WTC11 (cell line): ENCODE measurements at regions not wholly inside any gene's neighbourhood (a gene's known extent, or its start where the extent isn't known, plus 50 kb on each side); places are given as distances from the start of the nearest gene placed in this dataset.

Experiments used
- ATAC-seq: fragments of 200-7000 bp; cut with Tn5 transposase; 2 replicates; pipeline ENCODE4 v1.10.0; 2021; ENCODE audit warnings: mild to moderate bottlenecking, moderate library complexity
- CTCF ChIA-PET: fragments of 300-600 bp; sonication (Branson Sonifier 250); formaldehyde crosslinking; loops from one replicate; lab custom pipeline; 2021; ENCODE audit warnings: antibody characterized with exemption; lab: Charles Lee
- POLR2A ChIA-PET: fragments of 350-600 bp; sonication (Branson Sonifier 250); formaldehyde crosslinking; loops from one replicate; lab custom pipeline; 2021; ENCODE audit warnings: antibody characterized with exemption; lab: Charles Lee
- DNase-seq: peaks from one replicate; pipeline ENCODE4 v3.0.0; 2021; ENCODE audit warnings: low spot score
- H3K27ac Mint-ChIP-seq: 2 replicates; pipeline ENCODE4 v1.8.0; 2021; ENCODE audit warnings: mixed read lengths
- H3K27me3 Mint-ChIP-seq: 2 replicates; pipeline ENCODE4 v1.8.0; 2021; ENCODE audit warnings: low read depth, mild to moderate bottlenecking, moderate library complexity, mixed read lengths
- H3K36me3 Mint-ChIP-seq: 2 replicates; pipeline ENCODE4 v1.8.0; 2021; ENCODE audit warnings: mixed read lengths
- H3K4me1 Mint-ChIP-seq: 2 replicates; pipeline ENCODE4 v1.8.0; 2022; ENCODE audit warnings: mixed read lengths
- H3K4me3 Mint-ChIP-seq: 2 replicates; pipeline ENCODE4 v1.8.0; 2021; ENCODE audit warnings: mild to moderate bottlenecking, moderate library complexity, mixed read lengths
- H3K9me3 Mint-ChIP-seq: 2 replicates; pipeline ENCODE4 v1.8.0; 2021; ENCODE audit warnings: mixed read lengths
- ATF1 ChIP-seq: sonication (generic); formaldehyde crosslinking; IDR thresholded peaks from 2 replicates; pipeline ENCODE4 v1.8.1; 2023; ENCODE audit warnings: mild to moderate bottlenecking, moderate library complexity, missing genetic modification reagents
- ELF4 ChIP-seq: sonication (generic); formaldehyde crosslinking; IDR thresholded peaks from 2 replicates; pipeline ENCODE4 v1.8.1; 2022; ENCODE audit warnings: low read depth, mild to moderate bottlenecking, moderate library complexity, missing genetic modification reagents
- FOXK1 ChIP-seq: sonication (generic); formaldehyde crosslinking; IDR thresholded peaks from 2 replicates; pipeline ENCODE4 v1.8.0; 2022; ENCODE audit warnings: mild to moderate bottlenecking, moderate library complexity, missing genetic modification reagents
- HMGA2 ChIP-seq: fragments of 250-450 bp; sonication (Bioruptor Pico); IDR thresholded peaks from 2 replicates; pipeline ENCODE4 v1.4.0; 2021; ENCODE audit warnings: mild to moderate bottlenecking, moderate library complexity
- JUN ChIP-seq: sonication (generic); formaldehyde crosslinking; IDR thresholded peaks from 2 replicates; pipeline ENCODE4 v1.8.0; 2023; ENCODE audit warnings: mild to moderate bottlenecking, missing genetic modification reagents
- NFATC4 ChIP-seq: fragments of 250-450 bp; sonication (Bioruptor Pico); IDR thresholded peaks from 2 replicates; pipeline ENCODE4 v1.9.0; 2021; ENCODE audit warnings: mild to moderate bottlenecking
- NFE2L1 ChIP-seq: sonication (generic); formaldehyde crosslinking; IDR thresholded peaks from 2 replicates; pipeline ENCODE4 v1.8.1; 2023; ENCODE audit warnings: missing genetic modification reagents
- NFYB ChIP-seq: sonication (generic); formaldehyde crosslinking; conservative IDR thresholded peaks from 2 replicates; pipeline ENCODE4 v1.8.0; 2022; ENCODE audit warnings: low read depth, missing genetic modification reagents
- NR2C2 ChIP-seq: sonication (generic); formaldehyde crosslinking; IDR thresholded peaks from 2 replicates; pipeline ENCODE4 v1.8.0; 2022; ENCODE audit warnings: mild to moderate bottlenecking, missing genetic modification reagents
- RORB ChIP-seq: fragments of 250-450 bp; sonication (Bioruptor Pico); IDR thresholded peaks from 2 replicates; pipeline ENCODE4 v1.9.0; 2021; ENCODE audit warnings: mild to moderate bottlenecking
- SMAD3 ChIP-seq: sonication (generic); formaldehyde crosslinking; IDR thresholded peaks from 2 replicates; pipeline ENCODE4 v1.8.0; 2022; ENCODE audit warnings: missing genetic modification reagents, mild to moderate bottlenecking, borderline replicate concordance
- ZBTB21 ChIP-seq: sonication (generic); formaldehyde crosslinking; IDR thresholded peaks from 2 replicates; pipeline ENCODE4 v1.8.1; 2023; ENCODE audit warnings: mild to moderate bottlenecking, missing genetic modification reagents, borderline replicate concordance
- ZNF671 ChIP-seq: fragments of 250-450 bp; sonication (Bioruptor Pico); IDR thresholded peaks from 2 replicates; pipeline ENCODE4 v1.8.0; 2021; ENCODE audit warnings: mild to moderate bottlenecking
- TF ChIP-seq, protein P1 (sequence below): sonication (generic); formaldehyde crosslinking; IDR thresholded peaks from 2 replicates; pipeline ENCODE4 v1.8.1; 2022; ENCODE audit warnings: missing genetic modification reagents, borderline replicate concordance
- TF ChIP-seq, protein P2 (sequence below): sonication (generic); formaldehyde crosslinking; IDR thresholded peaks from 2 replicates; pipeline ENCODE4 v1.8.1; 2022; ENCODE audit warnings: low read depth, mild to moderate bottlenecking, moderate library complexity, missing genetic modification reagents, borderline replicate concordance
- TF ChIP-seq, protein P3 (sequence below): sonication (generic); formaldehyde crosslinking; IDR thresholded peaks from 2 replicates; pipeline ENCODE4 v1.8.1; 2023; ENCODE audit warnings: mild to moderate bottlenecking, moderate library complexity, missing genetic modification reagents
- TF ChIP-seq, protein P4 (sequence below): sonication (generic); formaldehyde crosslinking; IDR thresholded peaks from 2 replicates; pipeline ENCODE4 v1.8.0; 2023; ENCODE audit warnings: missing genetic modification reagents
- TF ChIP-seq, protein P5 (sequence below): sonication (generic); formaldehyde crosslinking; IDR thresholded peaks from 2 replicates; pipeline ENCODE4 v1.8.0; 2023; ENCODE audit warnings: missing genetic modification reagents, mild to moderate bottlenecking, borderline replicate concordance
- TF ChIP-seq, protein P6 (sequence below): sonication (generic); formaldehyde crosslinking; IDR thresholded peaks from 2 replicates; pipeline ENCODE4 v1.8.1; 2022; ENCODE audit warnings: low read depth, missing genetic modification reagents, borderline replicate concordance
- TF ChIP-seq, protein P7 (sequence below): sonication (generic); formaldehyde crosslinking; IDR thresholded peaks from 2 replicates; pipeline ENCODE4 v1.8.1; 2023; ENCODE audit warnings: mild to moderate bottlenecking, missing genetic modification reagents

DNA sequence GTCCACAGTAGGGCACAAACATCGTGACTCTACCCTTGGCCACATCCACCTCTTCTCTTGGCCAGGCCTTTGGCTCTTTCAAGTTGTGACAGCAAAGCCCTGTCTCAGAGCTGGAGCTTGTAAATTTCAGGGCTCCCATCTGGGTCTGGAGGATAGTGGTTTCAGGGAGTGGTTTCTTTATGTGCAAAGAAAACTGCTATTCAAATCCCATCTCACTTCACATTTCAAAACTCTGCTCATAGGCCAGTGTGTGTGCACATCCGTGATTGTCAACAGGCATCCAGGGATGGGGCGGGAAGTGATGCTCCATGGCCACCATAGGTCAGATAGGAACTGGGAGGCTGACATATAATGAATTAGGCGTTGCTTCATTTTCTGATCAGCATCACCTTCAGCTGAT lies 107.8 kb upstream of the IL12B start:
- H3K27me3 Mint-ChIP-seq = no peaks in the 10 kb centered on the region
- no peak overlapping the region for H3K4me3 Mint-ChIP-seq
- no peak overlapping the region for H3K27ac Mint-ChIP-seq
- H3K9me3 Mint-ChIP-seq = no peaks in the 10 kb centered on the region
- ChIA-PET POLR2A (no interaction called here), CTCF (no interaction called here)
- TF ChIP-seq JUN (CRISPR knock-in tag) = no peak
- TF ChIP-seq, protein P1, sequence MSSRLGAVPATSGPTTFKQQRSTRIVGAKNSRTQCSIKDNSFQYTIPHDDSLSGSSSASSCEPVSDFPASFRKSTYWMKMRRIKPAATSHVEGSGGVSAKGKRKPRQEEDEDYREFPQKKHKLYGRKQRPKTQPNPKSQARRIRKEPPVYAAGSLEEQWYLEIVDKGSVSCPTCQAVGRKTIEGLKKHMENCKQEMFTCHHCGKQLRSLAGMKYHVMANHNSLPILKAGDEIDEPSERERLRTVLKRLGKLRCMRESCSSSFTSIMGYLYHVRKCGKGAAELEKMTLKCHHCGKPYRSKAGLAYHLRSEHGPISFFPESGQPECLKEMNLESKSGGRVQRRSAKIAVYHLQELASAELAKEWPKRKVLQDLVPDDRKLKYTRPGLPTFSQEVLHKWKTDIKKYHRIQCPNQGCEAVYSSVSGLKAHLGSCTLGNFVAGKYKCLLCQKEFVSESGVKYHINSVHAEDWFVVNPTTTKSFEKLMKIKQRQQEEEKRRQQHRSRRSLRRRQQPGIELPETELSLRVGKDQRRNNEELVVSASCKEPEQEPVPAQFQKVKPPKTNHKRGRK = no peak
- TF ChIP-seq, protein P2, sequence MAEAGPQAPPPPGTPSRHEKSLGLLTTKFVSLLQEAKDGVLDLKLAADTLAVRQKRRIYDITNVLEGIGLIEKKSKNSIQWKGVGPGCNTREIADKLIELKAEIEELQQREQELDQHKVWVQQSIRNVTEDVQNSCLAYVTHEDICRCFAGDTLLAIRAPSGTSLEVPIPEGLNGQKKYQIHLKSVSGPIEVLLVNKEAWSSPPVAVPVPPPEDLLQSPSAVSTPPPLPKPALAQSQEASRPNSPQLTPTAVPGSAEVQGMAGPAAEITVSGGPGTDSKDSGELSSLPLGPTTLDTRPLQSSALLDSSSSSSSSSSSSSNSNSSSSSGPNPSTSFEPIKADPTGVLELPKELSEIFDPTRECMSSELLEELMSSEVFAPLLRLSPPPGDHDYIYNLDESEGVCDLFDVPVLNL (CRISPR knock-in tag) = no peak
- TF ChIP-seq, protein P3, sequence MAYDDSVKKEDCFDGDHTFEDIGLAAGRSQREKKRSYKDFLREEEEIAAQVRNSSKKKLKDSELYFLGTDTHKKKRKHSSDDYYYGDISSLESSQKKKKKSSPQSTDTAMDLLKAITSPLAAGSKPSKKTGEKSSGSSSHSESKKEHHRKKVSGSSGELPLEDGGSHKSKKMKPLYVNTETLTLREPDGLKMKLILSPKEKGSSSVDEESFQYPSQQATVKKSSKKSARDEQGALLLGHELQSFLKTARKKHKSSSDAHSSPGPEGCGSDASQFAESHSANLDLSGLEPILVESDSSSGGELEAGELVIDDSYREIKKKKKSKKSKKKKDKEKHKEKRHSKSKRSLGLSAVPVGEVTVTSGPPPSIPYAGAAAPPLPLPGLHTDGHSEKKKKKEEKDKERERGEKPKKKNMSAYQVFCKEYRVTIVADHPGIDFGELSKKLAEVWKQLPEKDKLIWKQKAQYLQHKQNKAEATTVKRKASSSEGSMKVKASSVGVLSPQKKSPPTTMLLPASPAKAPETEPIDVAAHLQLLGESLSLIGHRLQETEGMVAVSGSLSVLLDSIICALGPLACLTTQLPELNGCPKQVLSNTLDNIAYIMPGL (CRISPR knock-in tag) = no peak
- TF ChIP-seq SMAD3 (CRISPR knock-in tag) = no peak
- no peak for TF ChIP-seq NFE2L1 (CRISPR knock-in tag)
- no peak for TF ChIP-seq NFATC4
- TF ChIP-seq FOXK1 (CRISPR knock-in tag) = no peak
- TF ChIP-seq, protein P4, sequence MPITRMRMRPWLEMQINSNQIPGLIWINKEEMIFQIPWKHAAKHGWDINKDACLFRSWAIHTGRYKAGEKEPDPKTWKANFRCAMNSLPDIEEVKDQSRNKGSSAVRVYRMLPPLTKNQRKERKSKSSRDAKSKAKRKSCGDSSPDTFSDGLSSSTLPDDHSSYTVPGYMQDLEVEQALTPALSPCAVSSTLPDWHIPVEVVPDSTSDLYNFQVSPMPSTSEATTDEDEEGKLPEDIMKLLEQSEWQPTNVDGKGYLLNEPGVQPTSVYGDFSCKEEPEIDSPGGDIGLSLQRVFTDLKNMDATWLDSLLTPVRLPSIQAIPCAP (CRISPR knock-in tag) = no peak
- no peak for TF ChIP-seq ELF4
- no peak for TF ChIP-seq ZNF671 (CRISPR knock-in tag)
- TF ChIP-seq, protein P5, sequence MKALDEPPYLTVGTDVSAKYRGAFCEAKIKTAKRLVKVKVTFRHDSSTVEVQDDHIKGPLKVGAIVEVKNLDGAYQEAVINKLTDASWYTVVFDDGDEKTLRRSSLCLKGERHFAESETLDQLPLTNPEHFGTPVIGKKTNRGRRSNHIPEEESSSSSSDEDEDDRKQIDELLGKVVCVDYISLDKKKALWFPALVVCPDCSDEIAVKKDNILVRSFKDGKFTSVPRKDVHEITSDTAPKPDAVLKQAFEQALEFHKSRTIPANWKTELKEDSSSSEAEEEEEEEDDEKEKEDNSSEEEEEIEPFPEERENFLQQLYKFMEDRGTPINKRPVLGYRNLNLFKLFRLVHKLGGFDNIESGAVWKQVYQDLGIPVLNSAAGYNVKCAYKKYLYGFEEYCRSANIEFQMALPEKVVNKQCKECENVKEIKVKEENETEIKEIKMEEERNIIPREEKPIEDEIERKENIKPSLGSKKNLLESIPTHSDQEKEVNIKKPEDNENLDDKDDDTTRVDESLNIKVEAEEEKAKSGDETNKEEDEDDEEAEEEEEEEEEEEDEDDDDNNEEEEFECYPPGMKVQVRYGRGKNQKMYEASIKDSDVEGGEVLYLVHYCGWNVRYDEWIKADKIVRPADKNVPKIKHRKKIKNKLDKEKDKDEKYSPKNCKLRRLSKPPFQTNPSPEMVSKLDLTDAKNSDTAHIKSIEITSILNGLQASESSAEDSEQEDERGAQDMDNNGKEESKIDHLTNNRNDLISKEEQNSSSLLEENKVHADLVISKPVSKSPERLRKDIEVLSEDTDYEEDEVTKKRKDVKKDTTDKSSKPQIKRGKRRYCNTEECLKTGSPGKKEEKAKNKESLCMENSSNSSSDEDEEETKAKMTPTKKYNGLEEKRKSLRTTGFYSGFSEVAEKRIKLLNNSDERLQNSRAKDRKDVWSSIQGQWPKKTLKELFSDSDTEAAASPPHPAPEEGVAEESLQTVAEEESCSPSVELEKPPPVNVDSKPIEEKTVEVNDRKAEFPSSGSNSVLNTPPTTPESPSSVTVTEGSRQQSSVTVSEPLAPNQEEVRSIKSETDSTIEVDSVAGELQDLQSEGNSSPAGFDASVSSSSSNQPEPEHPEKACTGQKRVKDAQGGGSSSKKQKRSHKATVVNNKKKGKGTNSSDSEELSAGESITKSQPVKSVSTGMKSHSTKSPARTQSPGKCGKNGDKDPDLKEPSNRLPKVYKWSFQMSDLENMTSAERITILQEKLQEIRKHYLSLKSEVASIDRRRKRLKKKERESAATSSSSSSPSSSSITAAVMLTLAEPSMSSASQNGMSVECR (CRISPR knock-in tag) = no peak
- TF ChIP-seq ATF1 (CRISPR knock-in tag) = no peak
- no peak for TF ChIP-seq ZBTB21 (CRISPR knock-in tag)
- TF ChIP-seq RORB = no peak
- TF ChIP-seq NR2C2 (CRISPR knock-in tag) = no peak
- TF ChIP-seq, protein P6, sequence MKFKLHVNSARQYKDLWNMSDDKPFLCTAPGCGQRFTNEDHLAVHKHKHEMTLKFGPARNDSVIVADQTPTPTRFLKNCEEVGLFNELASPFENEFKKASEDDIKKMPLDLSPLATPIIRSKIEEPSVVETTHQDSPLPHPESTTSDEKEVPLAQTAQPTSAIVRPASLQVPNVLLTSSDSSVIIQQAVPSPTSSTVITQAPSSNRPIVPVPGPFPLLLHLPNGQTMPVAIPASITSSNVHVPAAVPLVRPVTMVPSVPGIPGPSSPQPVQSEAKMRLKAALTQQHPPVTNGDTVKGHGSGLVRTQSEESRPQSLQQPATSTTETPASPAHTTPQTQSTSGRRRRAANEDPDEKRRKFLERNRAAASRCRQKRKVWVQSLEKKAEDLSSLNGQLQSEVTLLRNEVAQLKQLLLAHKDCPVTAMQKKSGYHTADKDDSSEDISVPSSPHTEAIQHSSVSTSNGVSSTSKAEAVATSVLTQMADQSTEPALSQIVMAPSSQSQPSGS = no peak
- no peak for TF ChIP-seq NFYB (CRISPR knock-in tag)
- no peak for TF ChIP-seq HMGA2
- TF ChIP-seq, protein P7, sequence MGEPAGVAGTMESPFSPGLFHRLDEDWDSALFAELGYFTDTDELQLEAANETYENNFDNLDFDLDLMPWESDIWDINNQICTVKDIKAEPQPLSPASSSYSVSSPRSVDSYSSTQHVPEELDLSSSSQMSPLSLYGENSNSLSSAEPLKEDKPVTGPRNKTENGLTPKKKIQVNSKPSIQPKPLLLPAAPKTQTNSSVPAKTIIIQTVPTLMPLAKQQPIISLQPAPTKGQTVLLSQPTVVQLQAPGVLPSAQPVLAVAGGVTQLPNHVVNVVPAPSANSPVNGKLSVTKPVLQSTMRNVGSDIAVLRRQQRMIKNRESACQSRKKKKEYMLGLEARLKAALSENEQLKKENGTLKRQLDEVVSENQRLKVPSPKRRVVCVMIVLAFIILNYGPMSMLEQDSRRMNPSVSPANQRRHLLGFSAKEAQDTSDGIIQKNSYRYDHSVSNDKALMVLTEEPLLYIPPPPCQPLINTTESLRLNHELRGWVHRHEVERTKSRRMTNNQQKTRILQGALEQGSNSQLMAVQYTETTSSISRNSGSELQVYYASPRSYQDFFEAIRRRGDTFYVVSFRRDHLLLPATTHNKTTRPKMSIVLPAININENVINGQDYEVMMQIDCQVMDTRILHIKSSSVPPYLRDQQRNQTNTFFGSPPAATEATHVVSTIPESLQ = no peak
- ATAC-seq (no peak), DNase-seq (no peak)
- peaks cover 17% of the 10 kb centered on the region for H3K4me1 Mint-ChIP-seq
- H3K36me3 Mint-ChIP-seq = no peaks in the 10 kb centered on the region
